Heart right ventricle (tissue), 16 donors: ENCODE measurements at regions not wholly inside any gene's neighbourhood (a gene's known extent, or its start where the extent isn't known, plus 50 kb on each side); places are given as distances from the start of the nearest gene placed in this dataset.

Experiments
- ATAC-seq, 8 donors: fragments of 200-7000 bp; cut with Tn5 transposase; one replicate each; pipeline ENCODE4 v1.9.1; 2020; ENCODE audit warnings: mild to moderate bottlenecking in 8 of 8, moderate library complexity in 8 of 8, moderate number of reproducible peaks in 1 of 8
- DNase-seq, 2 donors: peaks; one replicate each; pipeline ENCODE4 v3.0.0-alpha.2; 2020
- H3K27ac ChIP-seq, 10 donors: fragments of 200-600 bp; sonication (generic) in 2 of 10; one replicate each; pipeline versions ENCODE4 v1.5.0 to v1.8.0; 2020 to 2022; ENCODE audit warnings: mild to moderate bottlenecking in 3 of 10
- H3K27me3 ChIP-seq, 7 donors: fragments of 200-600 bp; one replicate each; pipeline ENCODE4 v1.8.0; 2021 to 2022; ENCODE audit warnings: mild to moderate bottlenecking in 2 of 7
- H3K36me3 ChIP-seq, 9 donors: fragments of 200-600 bp; sonication (generic) in 1 of 9; one replicate each; pipeline versions ENCODE4 v1.5.0 to v1.8.0; 2020 to 2022; ENCODE audit warnings: mild to moderate bottlenecking in 2 of 9
- H3K4me1 ChIP-seq, 9 donors: fragments of 200-600 bp; sonication (generic) in 1 of 9; one replicate each; pipeline versions ENCODE4 v1.5.0 to v1.8.0; 2020 to 2022; ENCODE audit warnings: mild to moderate bottlenecking in 4 of 9
- H3K4me3 ChIP-seq, 10 donors: fragments of 200-600 bp; sonication (generic) in 2 of 10; one replicate each; pipeline versions ENCODE4 v1.5.0 to v1.8.0; 2020 to 2022; ENCODE audit warnings: mild to moderate bottlenecking in 7 of 10, moderate library complexity in 2 of 10
- H3K9me3 ChIP-seq, 11 donors: fragments of 200-600 bp in 10 of 11; sonication (generic) in 2 of 11; one replicate each; pipeline versions ENCODE4 v1.5.0 to v1.8.0; 2013 to 2022; ENCODE audit warnings: mild to moderate bottlenecking in 2 of 11, control low read depth in 1 of 11, moderate library complexity in 1 of 11
- CTCF ChIP-seq, 9 donors: fragments of 200-600 bp; sonication (generic) in 2 of 9; IDR thresholded peaks; one replicate each; pipeline versions ENCODE4 v1.5.0 to v1.8.0; 2021 to 2022; ENCODE audit warnings: antibody characterized with exemption in 9 of 9, mild to moderate bottlenecking in 5 of 9, moderate library complexity in 1 of 9
- whole genome bisulfite sequencing, 2 donors: extraction: QIAGEN DNeasy Blood & Tissue Kit; methylation state at CpG; one replicate each; pipeline ENCODE4 v1.1.7; 2013; ENCODE audit warnings: inconsistent platforms in 1 of 2; 5-methylcytosine and 5-hydroxymethylcytosine counted together
- intact Hi-C, 10 donors: fragments of 100-400 bp; cut with DNase I; formaldehyde crosslinking; loops; one replicate each; pipeline versions ENCODE4 v1.11.1 to v1.14.2; 2022
- donor health status: Arrhythmogenic right ventricular cardiomyopathy.
- donor health status: ischemic (EF 13 %, LVEDD 7.1; RV severe dilation, severe dysfunction).
- donor health status: healthy with polysubstance abuse.
- donor health status: DM: no; HTN: yes; CAD: no.
- donor health status: DM: no; HTN: no; CAD: no.
- donor health status: ischemic (EF 25% LVEDD 6.9; RV normal size, moderate dysfunction).
- donor health status: ischemic (EF 25% LVEDD 5.7; RV mildly dilated, moderate dysfunction).
- donor health status: healthy.
- donor health status: DM: yes; HTN: yes; CAD: no.
- donor health status: Ischemic cardiomyopathy.
- donor health status: ischemic (EF 35%, LVEDD 5.7; RV mildly dilated, moderate dysfunction).
- donor health status: nonischemic (EF 11% LVEDD 7.7; RV severe dilation, severe dysfunction).
- donor health status: DM: yes; HTN: yes; CAD: no.
- donor health status: PGD.
- donor health status: ischemic (EF 29% LVEDD 5.4; RV normal size, mild dysfunction).
- donor health status: nonischemic (EF 23%, LVEDD 6.1; RV moderate dilation, normal function).

GRCh38 chr15:62342959-62343358, 177.9 kb upstream of the C2CD4B start:
- intact Hi-C loops = no loop called here
- no peak for ATAC-seq

GRCh38 chr15:62343397-62343796, 178.3 kb upstream of the C2CD4B start:
- intact Hi-C loops = no loop called here
- Histone ChIP-seq H3K27me3 (no peaks in the 10 kb centered on the region), H3K27ac (no peak overlapping the region), H3K9me3 (peaks cover 0 to 6% (median 0%) of the 10 kb centered on the region in 11 donors), H3K4me3 (no peak overlapping the region), H3K4me1 (no peaks in the 10 kb centered on the region), H3K36me3 (no peaks in the 10 kb centered on the region)
- TF ChIP-seq CTCF (IDR thresholded peaks at IDR 0.05) = no peak
- no peak for ATAC-seq
- WGBS, 2 donors = 90 to 92% methylated on average over 10 of the region's 10 CpGs
- no peak for DNase-seq

More at GRCh38 chr15:62342959-62343358, 177.9 kb upstream of the C2CD4B start:
- Histone ChIP-seq H3K4me1 (no peaks in the 10 kb centered on the region), H3K36me3 (no peaks in the 10 kb centered on the region), H3K27me3 (no peaks in the 10 kb centered on the region), H3K27ac (no peak overlapping the region), H3K9me3 (peaks cover 0 to 6% (median 0%) of the 10 kb centered on the region in 11 donors), H3K4me3 (no peak overlapping the region)
- TF ChIP-seq CTCF (IDR thresholded peaks at IDR 0.05) = no peak
- DNase-seq = no peak
- 94 to 97% methylated on average over 9 of the region's 9 CpGs for WGBS, 2 donors

- H3K4me1 ChIP-seq = no peaks in the 10 kb centered on the region
- peak overlapping the region in 2 of 10 donors; percentile 23 to 28 for H3K4me3 ChIP-seq
- no peaks in the 10 kb centered on the region for H3K36me3 ChIP-seq
- peak in 7 of 8 donors; percentile 50 to 78 (median 63) for ATAC-seq
- intact Hi-C loops = no loop called here
- TF ChIP-seq CTCF (IDR thresholded peaks at IDR 0.05) = peak in 8 of 9 donors; percentile 15 to 67 (median 58)
- peak; percentile 25 to 54 for DNase-seq
- H3K27me3 ChIP-seq = no peaks in the 10 kb centered on the region
- 22 to 36% methylated on average over 21 of the region's 21 CpGs for WGBS, 2 donors
- H3K9me3 ChIP-seq = peaks cover 0 to 6% (median 0%) of the 10 kb centered on the region in 11 donors
- H3K27ac ChIP-seq = no peak overlapping the region
Observed at GRCh38 chr15:62344806-62345539, 179.9 kb upstream of the C2CD4B start.

DNA sequence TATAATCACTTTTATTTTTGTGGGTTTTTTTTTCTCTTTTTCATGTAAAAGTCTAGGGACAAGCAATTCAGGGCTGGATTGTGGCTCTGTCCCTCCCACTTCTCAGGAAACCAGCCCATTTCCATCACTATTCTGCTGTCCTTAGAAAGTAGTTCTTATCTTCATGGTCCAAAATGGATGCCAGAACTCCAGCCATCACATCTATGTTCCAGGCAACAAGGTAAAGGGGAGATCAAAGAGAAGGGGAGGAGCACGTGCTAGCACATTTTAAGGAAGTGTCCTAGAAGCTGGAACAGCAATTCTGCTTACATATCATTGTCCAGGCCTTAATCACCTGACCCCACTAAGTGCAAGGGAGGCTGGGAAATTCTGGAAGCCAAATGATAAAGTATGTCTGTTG, 181.1 kb upstream of the C2CD4B start:
- DNase-seq (no peak), ATAC-seq (no peak)
- Histone ChIP-seq H3K36me3 (no peaks in the 10 kb centered on the region), H3K27ac (no peak overlapping the region), H3K9me3 (peaks cover 0 to 6% (median 0%) of the 10 kb centered on the region in 11 donors), H3K4me3 (no peak overlapping the region), H3K27me3 (no peaks in the 10 kb centered on the region), H3K4me1 (no peaks in the 10 kb centered on the region)
- intact Hi-C loops = no loop called here
- no peak for TF ChIP-seq CTCF (IDR thresholded peaks at IDR 0.05)
- WGBS, 2 donors = 83 to 93% methylated on average over 1 of the region's 1 CpG
